ENCODE measurements at regions not wholly inside any gene's neighbourhood (a gene's known extent, or its start where the extent isn't known, plus 50 kb on each side); places are given as distances from the start of the nearest gene placed in this dataset.
"Not testable (repeated sequence)": the region's sequence is repeated elsewhere in the genome, so short reads cannot be mapped to it uniquely, and the experiment has no call there.

DNA sequence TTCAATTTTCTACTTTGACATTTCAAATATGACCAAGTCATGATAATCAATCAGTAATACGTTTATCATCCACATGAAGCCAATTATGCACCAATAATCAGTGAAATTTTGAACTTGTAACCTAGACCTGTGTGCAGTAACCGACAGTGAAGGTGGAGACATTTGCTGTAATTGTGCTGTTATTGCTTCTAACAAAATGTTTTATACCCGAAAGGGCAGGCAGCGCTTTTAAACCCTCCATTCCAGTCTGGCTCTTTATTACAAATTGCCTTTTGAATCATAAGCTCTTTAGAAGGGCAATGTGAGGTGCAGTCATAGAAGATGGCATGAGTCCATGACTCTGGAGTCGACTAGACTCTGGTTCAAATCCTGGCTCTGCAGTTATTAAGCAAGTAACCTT is 135.7 kb downstream of the GXYLT1 start:
- H3K4me3 Mint-ChIP-seq: no peak overlapping the region
- H3K36me3 Mint-ChIP-seq (ENCODE audit: low read depth): no peaks in the 10 kb centered on the region
- DNase-seq (ENCODE audit: low spot score): no peak

DNA sequence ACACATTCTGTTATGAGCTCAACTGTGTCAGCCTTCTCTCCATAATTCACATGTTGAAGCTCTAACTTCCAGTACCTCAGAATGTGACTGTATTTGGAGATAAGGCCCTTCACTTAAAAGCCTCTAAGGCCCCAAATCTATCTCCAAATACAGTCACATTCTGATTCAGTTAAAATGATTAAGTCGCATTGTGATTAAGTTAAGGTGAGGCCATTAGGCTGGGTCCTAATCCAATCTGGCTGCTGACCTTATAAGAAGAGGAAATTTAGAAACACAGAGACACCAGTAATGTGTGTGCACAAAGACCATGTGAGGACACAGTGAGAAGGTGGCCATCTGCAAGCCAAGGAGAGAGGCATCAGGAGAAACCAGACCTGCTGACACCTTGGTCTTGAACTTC is 141.6 kb downstream of the GXYLT1 start:
- Mint-ChIP-seq H3K9me3 (no peaks in the 10 kb centered on the region), H3K4me1 (ENCODE audit: low read depth) (no peaks in the 10 kb centered on the region), H3K4me3 (no peak overlapping the region), H3K27me3 (ENCODE audit: insufficient read depth) (peaks cover 6% of the 10 kb centered on the region), H3K27ac (no peak overlapping the region), H3K36me3 (ENCODE audit: low read depth) (no peaks in the 10 kb centered on the region)
- intact Hi-C loops (cut with micrococcal nuclease): no loop called here
- no peak for DNase-seq (ENCODE audit: low spot score)

More for the DNA sequence above, 135.7 kb downstream of the GXYLT1 start:
- no peak overlapping the region for H3K27ac Mint-ChIP-seq
- intact Hi-C loops (cut with micrococcal nuclease): no loop called here
- H3K4me1 Mint-ChIP-seq (ENCODE audit: low read depth): no peaks in the 10 kb centered on the region
- H3K9me3 Mint-ChIP-seq: no peaks in the 10 kb centered on the region
- peaks cover 8% of the 10 kb centered on the region for H3K27me3 Mint-ChIP-seq (ENCODE audit: insufficient read depth)

DNA sequence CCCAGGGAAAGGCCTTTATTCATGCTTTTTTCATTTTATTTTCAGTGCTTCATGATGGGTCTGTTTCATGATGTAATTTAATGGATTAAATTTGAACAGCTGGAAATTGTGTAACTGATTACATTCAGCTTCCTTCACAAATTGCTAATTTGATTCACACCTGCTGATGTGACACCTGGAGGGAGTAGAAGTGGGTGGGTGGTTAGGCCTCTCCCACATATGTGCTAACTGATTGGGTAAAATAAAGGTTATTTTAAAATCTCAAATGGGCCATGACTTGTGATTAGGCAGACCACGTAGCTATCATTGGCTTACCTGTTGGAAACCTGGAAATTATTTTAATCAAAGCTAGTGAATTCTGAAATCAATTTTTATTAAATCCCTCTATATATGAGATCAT is 142.1 kb downstream of the GXYLT1 start:
- intact Hi-C loops (cut with micrococcal nuclease): no loop called here
- no peak for DNase-seq (ENCODE audit: low spot score)
- H3K4me3 Mint-ChIP-seq: no peak overlapping the region
- H3K36me3 Mint-ChIP-seq (ENCODE audit: low read depth): no peaks in the 10 kb centered on the region
- H3K27me3 Mint-ChIP-seq (ENCODE audit: insufficient read depth): peaks cover 6% of the 10 kb centered on the region
- H3K9me3 Mint-ChIP-seq: no peaks in the 10 kb centered on the region
- no peaks in the 10 kb centered on the region for H3K4me1 Mint-ChIP-seq (ENCODE audit: low read depth)
- H3K27ac Mint-ChIP-seq: no peak overlapping the region

DNA sequence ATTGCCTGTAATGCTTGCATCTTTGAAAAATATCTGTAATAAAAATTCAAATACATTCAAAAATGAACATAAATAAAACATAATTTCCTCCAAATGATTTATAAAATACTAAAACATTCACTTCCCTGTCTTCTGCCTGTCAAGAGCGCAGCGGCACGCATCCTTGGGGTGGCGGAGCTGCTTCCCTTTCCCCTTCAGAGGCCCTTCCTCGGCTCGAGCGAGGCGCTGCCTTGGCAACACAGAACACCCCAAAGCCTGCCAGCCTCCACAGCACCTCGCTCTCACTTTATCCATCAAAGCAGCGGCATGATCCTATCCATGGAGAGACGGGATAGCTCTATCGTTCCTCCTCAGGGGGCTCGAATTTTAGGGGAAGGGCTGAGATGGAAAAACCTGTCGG is 146.2 kb downstream of the GXYLT1 start:
- H3K4me1 Mint-ChIP-seq (ENCODE audit: low read depth): no peaks in the 10 kb centered on the region

DNA sequence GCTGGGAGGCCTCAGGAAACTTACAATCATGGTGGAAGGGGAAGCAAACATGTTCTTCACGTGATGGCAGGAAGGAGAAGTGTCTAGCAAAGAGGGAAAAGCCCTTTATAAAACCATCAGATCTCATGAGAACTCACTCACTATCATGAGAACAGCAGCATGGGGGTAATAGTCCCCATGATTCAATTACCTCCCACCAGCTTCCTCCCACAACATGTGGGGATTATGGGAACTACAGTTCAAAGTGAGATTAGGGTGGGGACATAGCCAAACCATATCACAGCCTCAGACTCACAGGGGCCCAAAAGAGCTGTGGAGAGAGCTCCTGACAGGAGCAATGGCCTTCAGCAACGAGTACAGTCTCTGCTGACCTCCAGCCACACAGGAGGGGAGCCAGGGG is 151.4 kb downstream of the GXYLT1 start:
- DNase-seq (ENCODE audit: low spot score): no peak
- Mint-ChIP-seq H3K9me3 (no peaks in the 10 kb centered on the region), H3K4me3 (no peak overlapping the region), H3K27ac (no peak overlapping the region), H3K36me3 (ENCODE audit: low read depth) (no peaks in the 10 kb centered on the region), H3K27me3 (ENCODE audit: insufficient read depth) (peaks cover 3% of the 10 kb centered on the region), H3K4me1 (ENCODE audit: low read depth) (no peaks in the 10 kb centered on the region)
- intact Hi-C loops (cut with micrococcal nuclease): no loop called here

More for the DNA sequence above, 146.2 kb downstream of the GXYLT1 start:
- H3K4me3 Mint-ChIP-seq: no peak overlapping the region
- H3K27me3 Mint-ChIP-seq (ENCODE audit: insufficient read depth): peaks cover 3% of the 10 kb centered on the region
- H3K36me3 Mint-ChIP-seq (ENCODE audit: low read depth): no peaks in the 10 kb centered on the region
- H3K9me3 Mint-ChIP-seq: no peaks in the 10 kb centered on the region
- no peak overlapping the region for H3K27ac Mint-ChIP-seq
- intact Hi-C loops (cut with micrococcal nuclease): no loop called here
- DNase-seq (ENCODE audit: low spot score): no peak

DNA sequence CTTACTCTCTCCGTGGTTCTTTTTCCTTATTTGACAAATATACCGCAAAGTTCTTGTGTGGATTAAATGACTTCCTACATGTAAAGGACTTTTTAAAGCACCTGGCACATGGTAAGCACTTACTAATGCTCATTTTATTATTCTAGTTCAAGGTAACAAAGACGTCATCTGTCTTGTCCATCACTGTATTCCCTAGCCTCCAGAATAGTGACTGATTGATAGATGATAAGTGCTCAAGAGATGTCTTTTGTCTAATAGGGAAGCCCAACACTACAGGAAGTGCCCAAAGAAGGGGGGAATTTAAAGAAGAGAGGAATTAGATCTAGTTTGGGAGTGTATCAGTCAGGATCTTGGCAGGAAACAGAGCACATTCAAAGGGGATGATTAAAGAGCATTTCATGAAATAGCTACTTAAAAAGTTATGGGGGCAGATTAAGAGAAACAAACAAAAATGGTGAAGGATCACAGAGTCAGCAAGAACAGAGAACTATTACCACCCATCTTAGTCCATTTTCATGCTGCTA is 151.9 kb downstream of the GXYLT1 start:
- DNase-seq (ENCODE audit: low spot score): no peak
- no peaks in the 10 kb centered on the region for H3K36me3 Mint-ChIP-seq (ENCODE audit: low read depth)
- peaks cover 3% of the 10 kb centered on the region for H3K27me3 Mint-ChIP-seq (ENCODE audit: insufficient read depth)
- H3K4me3 Mint-ChIP-seq: no peak overlapping the region
- no peaks in the 10 kb centered on the region for H3K4me1 Mint-ChIP-seq (ENCODE audit: low read depth)
- no peak overlapping the region for H3K27ac Mint-ChIP-seq
- H3K9me3 Mint-ChIP-seq: no peaks in the 10 kb centered on the region
- intact Hi-C loops (cut with micrococcal nuclease): no loop called here

DNA sequence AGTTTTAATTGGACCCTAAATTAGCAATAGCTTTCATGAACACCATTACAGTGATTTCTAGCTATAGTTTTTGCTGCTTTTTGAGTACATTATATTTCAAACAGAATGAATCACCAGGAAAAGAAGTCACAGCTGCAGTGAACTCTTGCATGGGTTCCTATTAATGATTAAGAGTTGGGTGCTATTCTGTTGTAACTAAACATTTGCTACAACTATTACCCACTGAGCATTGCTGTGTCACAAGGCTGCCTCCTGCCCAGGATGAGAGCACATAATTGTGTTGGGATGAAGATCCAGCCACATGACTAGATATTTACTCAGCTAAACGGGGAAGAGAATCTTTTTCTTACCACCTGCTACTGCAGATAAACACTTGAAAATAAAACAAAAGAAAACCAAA is 152.7 kb downstream of the GXYLT1 start:
- Mint-ChIP-seq H3K9me3 (no peaks in the 10 kb centered on the region), H3K27me3 (ENCODE audit: insufficient read depth) (peaks cover 3% of the 10 kb centered on the region), H3K4me3 (no peak overlapping the region), H3K4me1 (ENCODE audit: low read depth) (no peaks in the 10 kb centered on the region), H3K36me3 (ENCODE audit: low read depth) (no peaks in the 10 kb centered on the region), H3K27ac (no peak overlapping the region)
- DNase-seq (ENCODE audit: low spot score): no peak
- intact Hi-C loops (cut with micrococcal nuclease): no loop called here

DNA sequence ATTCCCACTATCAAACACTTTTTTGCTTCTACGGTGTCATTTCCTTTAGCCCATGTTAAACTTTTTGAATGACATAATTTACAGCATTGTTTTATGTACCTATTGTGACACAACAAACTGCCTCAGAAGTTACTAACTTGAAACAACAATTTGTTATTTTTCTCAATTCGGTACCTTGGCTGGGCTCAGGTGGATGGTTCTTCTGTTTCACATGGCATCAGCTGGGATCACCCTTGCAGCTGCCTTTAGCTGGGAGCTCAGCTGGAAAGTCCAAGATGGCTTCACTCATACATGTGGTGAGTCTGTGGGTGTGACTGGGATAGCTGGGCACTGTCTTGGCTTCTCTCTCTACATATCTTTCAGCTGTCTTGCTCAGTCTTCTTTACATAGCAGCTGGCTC is 156.0 kb downstream of the GXYLT1 start:
- no peaks in the 10 kb centered on the region for H3K4me1 Mint-ChIP-seq (ENCODE audit: low read depth)
- no peaks in the 10 kb centered on the region for H3K36me3 Mint-ChIP-seq (ENCODE audit: low read depth)
- no peaks in the 10 kb centered on the region for H3K9me3 Mint-ChIP-seq
- no peak overlapping the region for H3K27ac Mint-ChIP-seq
- intact Hi-C loops (cut with micrococcal nuclease): no loop called here
- no peak for DNase-seq (ENCODE audit: low spot score)
- no peak overlapping the region for H3K4me3 Mint-ChIP-seq
- H3K27me3 Mint-ChIP-seq (ENCODE audit: insufficient read depth): peaks cover 2% of the 10 kb centered on the region

DNA sequence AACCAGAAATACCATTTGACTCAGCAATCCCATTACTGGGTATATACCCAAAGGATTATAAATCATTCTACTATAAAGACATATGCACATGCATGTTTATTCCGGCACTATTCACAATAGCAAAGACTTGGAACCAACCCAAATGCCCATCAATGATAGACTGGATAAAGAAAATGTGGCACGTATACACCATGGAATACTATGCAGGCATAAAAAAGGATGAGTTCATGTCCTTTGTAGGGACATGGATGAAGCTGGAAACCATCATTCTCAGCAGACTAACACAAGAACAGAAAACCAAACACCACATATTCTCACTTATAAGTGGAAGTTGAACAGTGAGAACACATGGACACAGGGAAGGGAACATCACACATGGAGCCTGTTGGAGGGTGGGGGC is 158.2 kb downstream of the GXYLT1 start:
- H3K27ac Mint-ChIP-seq; DNase-seq (ENCODE audit: low spot score); intact Hi-C loops (cut with micrococcal nuclease); H3K4me1 Mint-ChIP-seq (ENCODE audit: low read depth); H3K36me3 Mint-ChIP-seq (ENCODE audit: low read depth); H3K4me3 Mint-ChIP-seq; H3K9me3 Mint-ChIP-seq; H3K27me3 Mint-ChIP-seq (ENCODE audit: insufficient read depth): not testable (repeated sequence)

DNA sequence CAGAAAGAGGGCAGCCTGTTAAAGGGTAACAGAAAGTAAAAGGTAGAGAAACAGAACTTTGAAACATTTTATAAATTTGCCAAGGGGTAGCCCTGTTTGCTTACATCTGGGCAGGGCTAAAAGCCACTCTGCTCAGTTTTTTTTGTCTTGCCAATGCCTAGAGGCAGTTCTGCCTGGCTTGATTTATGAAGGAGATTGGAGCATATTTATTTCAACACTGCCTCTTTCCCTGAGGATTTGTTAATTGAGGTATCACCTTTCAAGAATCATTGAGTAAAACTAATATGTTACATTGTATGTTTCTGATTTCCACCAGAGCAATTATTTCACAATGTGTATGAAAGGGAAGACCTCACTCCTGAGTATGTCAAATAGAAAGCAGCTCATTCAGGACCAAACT is 160.8 kb downstream of the GXYLT1 start:
- H3K27me3 Mint-ChIP-seq (ENCODE audit: insufficient read depth): peaks cover 8% of the 10 kb centered on the region
- intact Hi-C loops (cut with micrococcal nuclease): no loop called here
- H3K36me3 Mint-ChIP-seq (ENCODE audit: low read depth): no peaks in the 10 kb centered on the region
- DNase-seq (ENCODE audit: low spot score): no peak
- H3K4me3 Mint-ChIP-seq: no peak overlapping the region
- no peaks in the 10 kb centered on the region for H3K4me1 Mint-ChIP-seq (ENCODE audit: low read depth)
- no peak overlapping the region for H3K27ac Mint-ChIP-seq
- no peaks in the 10 kb centered on the region for H3K9me3 Mint-ChIP-seq

DNA sequence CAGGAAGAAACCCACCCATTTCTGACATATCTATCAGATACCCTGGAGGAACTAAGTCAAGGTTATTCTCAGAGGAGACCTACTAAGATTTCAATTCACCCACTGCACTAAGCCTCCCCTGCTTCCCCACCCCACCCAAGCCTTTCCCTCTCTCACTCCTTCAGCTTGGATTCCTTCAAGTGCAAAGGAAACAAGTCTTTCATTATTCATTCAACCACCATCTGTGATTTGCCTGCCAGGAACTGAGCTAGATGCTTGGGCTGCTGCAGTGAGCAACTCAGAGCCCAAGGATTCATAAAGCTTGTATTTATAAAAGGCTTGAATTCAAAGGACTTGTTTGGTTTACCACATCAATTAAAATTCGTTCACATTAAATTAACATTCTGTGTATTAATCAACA is 161.3 kb downstream of the GXYLT1 start:
- Mint-ChIP-seq H3K9me3 (no peaks in the 10 kb centered on the region), H3K36me3 (ENCODE audit: low read depth) (no peaks in the 10 kb centered on the region), H3K27ac (no peak overlapping the region), H3K4me3 (no peak overlapping the region), H3K4me1 (ENCODE audit: low read depth) (no peaks in the 10 kb centered on the region), H3K27me3 (ENCODE audit: insufficient read depth) (peaks cover 8% of the 10 kb centered on the region)
- DNase-seq (ENCODE audit: low spot score): no peak
- intact Hi-C loops (cut with micrococcal nuclease): no loop called here

DNA sequence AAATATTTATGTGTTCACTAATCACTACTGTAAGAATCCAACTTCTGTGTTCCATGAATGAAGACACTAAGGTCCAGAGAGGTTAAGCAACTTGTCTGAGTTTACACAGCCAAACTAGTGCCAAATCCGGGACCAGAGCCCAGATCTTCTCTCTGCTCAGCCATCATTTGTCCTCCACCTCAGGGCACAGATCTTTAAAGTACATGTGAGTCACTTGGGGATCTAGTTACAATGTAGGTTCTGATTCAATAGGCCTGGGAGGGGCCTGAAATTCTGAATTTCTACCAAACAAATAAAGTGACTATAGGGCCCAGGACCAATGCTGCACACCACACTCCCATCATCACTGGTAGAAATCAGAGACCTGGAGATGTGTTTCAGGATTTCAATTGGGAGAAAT is 162.9 kb downstream of the GXYLT1 start:
- Mint-ChIP-seq H3K9me3 (no peaks in the 10 kb centered on the region), H3K27ac (no peak overlapping the region), H3K4me3 (no peak overlapping the region), H3K4me1 (ENCODE audit: low read depth) (no peaks in the 10 kb centered on the region), H3K36me3 (ENCODE audit: low read depth) (no peaks in the 10 kb centered on the region), H3K27me3 (ENCODE audit: insufficient read depth) (peaks cover 8% of the 10 kb centered on the region)
- intact Hi-C loops (cut with micrococcal nuclease): no loop called here
- DNase-seq (ENCODE audit: low spot score): no peak

DNA sequence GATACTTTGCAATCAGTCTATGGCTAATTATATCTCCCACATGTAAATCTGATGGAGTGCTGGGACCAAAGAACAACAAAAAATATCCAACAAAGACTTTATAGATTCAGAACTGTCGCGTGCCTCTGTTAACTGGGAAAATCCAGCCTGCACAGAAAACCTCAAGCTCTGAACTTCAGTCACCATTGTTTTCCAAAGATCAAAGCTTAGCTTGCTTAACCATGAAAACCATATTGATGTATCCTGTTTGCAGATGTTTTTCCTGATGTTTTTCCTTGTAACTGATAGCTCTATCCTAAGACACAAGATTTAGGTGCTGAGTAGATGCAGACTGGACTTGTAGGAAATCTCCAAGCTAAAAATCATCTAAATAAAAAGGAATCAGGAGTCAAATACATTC is 163.7 kb downstream of the GXYLT1 start:
- no peak overlapping the region for H3K27ac Mint-ChIP-seq
- H3K36me3 Mint-ChIP-seq (ENCODE audit: low read depth): no peaks in the 10 kb centered on the region
- intact Hi-C loops (cut with micrococcal nuclease): no loop called here
- H3K9me3 Mint-ChIP-seq: no peaks in the 10 kb centered on the region
- H3K4me3 Mint-ChIP-seq: no peak overlapping the region
- peaks cover 8% of the 10 kb centered on the region for H3K27me3 Mint-ChIP-seq (ENCODE audit: insufficient read depth)
- H3K4me1 Mint-ChIP-seq (ENCODE audit: low read depth): no peaks in the 10 kb centered on the region
- no peak for DNase-seq (ENCODE audit: low spot score)

DNA sequence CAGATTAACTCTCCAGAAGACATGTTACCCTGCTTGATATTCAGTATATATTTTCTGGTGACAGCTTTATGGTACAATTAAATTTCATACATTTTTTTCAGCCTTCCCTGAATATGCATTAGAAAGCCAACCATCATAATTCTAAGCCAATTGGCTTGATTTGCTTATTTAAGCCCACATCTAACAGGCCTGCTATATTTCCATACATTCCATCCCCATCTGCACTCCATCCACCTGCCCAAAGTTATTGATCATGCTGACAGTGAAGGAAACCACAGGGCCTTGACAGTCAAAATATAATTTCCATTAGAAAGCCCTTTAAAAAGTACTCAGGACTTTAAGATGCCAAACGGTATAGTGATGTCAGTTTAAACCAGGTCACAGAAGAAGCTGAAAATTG is 164.3 kb downstream of the GXYLT1 start:
- no peak for DNase-seq (ENCODE audit: low spot score)
- intact Hi-C loops (cut with micrococcal nuclease): no loop called here
- Mint-ChIP-seq H3K9me3 (no peaks in the 10 kb centered on the region), H3K4me3 (no peak overlapping the region), H3K27me3 (ENCODE audit: insufficient read depth) (peaks cover 6% of the 10 kb centered on the region), H3K36me3 (ENCODE audit: low read depth) (no peaks in the 10 kb centered on the region), H3K27ac (no peak overlapping the region), H3K4me1 (ENCODE audit: low read depth) (no peaks in the 10 kb centered on the region)
